ENCODE measurements at regions not wholly inside any gene's neighbourhood (a gene's known extent, or its start where the extent isn't known, plus 50 kb on each side); places are given as distances from the start of the nearest gene placed in this dataset.

GRCh38 chr2:75324861-75325284 lies 125.6 kb upstream of the TACR1 start:
- TF ChIP-seq CTCF (conservative IDR thresholded peaks at IDR 0.05 in 1 of 2, IDR thresholded peaks at IDR 0.05 in 1 of 2; ENCODE audit: low read depth in 1 of 2, low read length in 2 of 2), result no peak
- TF ChIP-seq EZH2 (IDR thresholded peaks at IDR 0.05; ENCODE audit: low read length, missing control alignments), result no peak

All from fibroblast of lung (primary cell).